ENCODE measurements at regions not wholly inside any gene's neighbourhood (a gene's known extent, or its start where the extent isn't known, plus 50 kb on each side); places are given as distances from the start of the nearest gene placed in this dataset.

- no peak overlapping the region for H3K14ac ChIP-seq (replicated peaks; ENCODE audit: low read depth, low read length)
- no peak overlapping the region for H3K18ac ChIP-seq (ENCODE audit: low read depth, low read length)
- H3K27ac ChIP-seq (ENCODE audit: insufficient read depth, low read length), result no peak overlapping the region
- no peaks in the 10 kb centered on the region for H3K4me1 ChIP-seq (ENCODE audit: control insufficient read depth, insufficient read depth, low read length)
- WGBS, 2 experiments (ENCODE audit: extremely low coverage in 2 of 2, insufficient read length in 1 of 2), result no CpG with 5 or more reads among the region's 1 CpG
- in situ Hi-C loops (cut with MboI; ENCODE audit: low sequenced_read_pairs), result no loop called here
- H4K5ac ChIP-seq (ENCODE audit: low read depth, low read length), result no peak overlapping the region
- no peak overlapping the region for H3K56ac ChIP-seq (ENCODE audit: extremely low read depth, insufficient read depth, low read length)
- POLR2A ChIA-PET (ENCODE audit: unreplicated experiment), result no interaction called here
- H3K9ac ChIP-seq (ENCODE audit: low read depth, low read length), result no peak overlapping the region
- no peak overlapping the region for H3K4me3 ChIP-seq (ENCODE audit: insufficient read depth, low read depth, low read length)
- peaks cover 7% of the 10 kb centered on the region for H3K27me3 ChIP-seq (ENCODE audit: control insufficient read depth, insufficient read depth, low read length)
- H3K36me3 ChIP-seq (ENCODE audit: control insufficient read depth, insufficient read depth, low read length), result no peaks in the 10 kb centered on the region
- dilution Hi-C loops (cut with HindIII; ENCODE audit: low sequenced_read_pairs, unreplicated experiment), result no loop called here
- no peaks in the 10 kb centered on the region for H3K9me3 ChIP-seq (ENCODE audit: control insufficient read depth, insufficient read depth, low read length)
- no peaks in the 10 kb centered on the region for H3K79me1 ChIP-seq (ENCODE audit: low read depth in 1 of 2, low read length in 2 of 2)
- no peak overlapping the region for H3K4me2 ChIP-seq (ENCODE audit: low read depth, low read length)
- DNase-seq (no peak), ATAC-seq (ENCODE audit: low read depth) (no peak)
- no peak overlapping the region for H2AK5ac ChIP-seq (ENCODE audit: low read depth, low read length)
- H3K4ac ChIP-seq (ENCODE audit: low read depth, low read length), result no peak overlapping the region
- H3K23ac ChIP-seq (ENCODE audit: low read depth, low read length), result no peak overlapping the region
- H2AFZ ChIP-seq (replicated peaks; ENCODE audit: low read length, poor library complexity), result no peak overlapping the region
- H4K20me1 ChIP-seq (ENCODE audit: insufficient read depth, low read length), result no peaks in the 10 kb centered on the region
- H4K8ac ChIP-seq (ENCODE audit: low read depth in 2 of 2, low read length in 2 of 2), result no peak overlapping the region
- no TSS peak for BruUV-seq (replicated peaks)
- intact Hi-C loops (cut with micrococcal nuclease), result no loop called here
- CTCF ChIA-PET, result interaction anchor here (0.5 kb wide), 1 partner anchor 256 kb away, joined by 3 read pairs; no protein-coding TSS in a partner anchor
- H2BK120ac ChIP-seq (ENCODE audit: low read depth, low read length), result no peak overlapping the region
- H4K91ac ChIP-seq (ENCODE audit: insufficient read depth, low read depth, low read length), result no peak overlapping the region
- H2BK5ac ChIP-seq (ENCODE audit: low read depth, low read length, poor library complexity, severe bottlenecking), result no peak overlapping the region
- TF ChIP-seq SMC3 (IDR thresholded peaks at IDR 0.05; ENCODE audit: low read depth, low read length) (no peak), MAZ (IDR thresholded peaks at IDR 0.05; ENCODE audit: borderline replicate concordance, low read depth, low read length) (no peak), RFX5 (IDR thresholded peaks at IDR 0.05; ENCODE audit: low read depth, low read length) (no peak), ELK1 (IDR thresholded peaks at IDR 0.05; ENCODE audit: borderline replicate concordance, low read depth, low read length) (no peak), CTCF (conservative IDR thresholded peaks at IDR 0.05; ENCODE audit: low read depth, low read length) (no peak), USF2 (IDR thresholded peaks at IDR 0.05; ENCODE audit: low read depth, low read length) (no peak), FOS (IDR thresholded peaks at IDR 0.05; ENCODE audit: low read depth, low read length) (no peak), MXI1 (IDR thresholded peaks at IDR 0.05; ENCODE audit: borderline replicate concordance, low read depth, low read length) (no peak), CHD1 (IDR thresholded peaks at IDR 0.05; ENCODE audit: low read depth, low read length) (no peak), RAD21 (IDR thresholded peaks at IDR 0.05; ENCODE audit: low read length) (no peak), POLR2A (IDR thresholded peaks at IDR 0.05; ENCODE audit: low read depth, low read length) (no peak), CEBPB (IDR thresholded peaks at IDR 0.05; ENCODE audit: low read depth, low read length) (no peak), BHLHE40 (IDR thresholded peaks at IDR 0.05; ENCODE audit: low read depth, low read length) (no peak), MAFK (IDR thresholded peaks at IDR 0.05; ENCODE audit: low read depth, low read length) (no peak)
- H2AK9ac ChIP-seq (replicated peaks; ENCODE audit: low read depth, low read length, poor library complexity), result no peak overlapping the region
- no peaks in the 10 kb centered on the region for H3K9me1 ChIP-seq (ENCODE audit: insufficient read depth, low read length)
- H2BK20ac ChIP-seq (ENCODE audit: low read depth, low read length), result no peak overlapping the region
- no peak overlapping the region for H2BK15ac ChIP-seq (ENCODE audit: low read depth, low read length)
Measured at GRCh38 chr5:127236254-127236653, 54.3 kb upstream of the MEGF10 start.

All from IMR-90 (cell line).